ENCODE measurements at regions not wholly inside any gene's neighbourhood (a gene's known extent, or its start where the extent isn't known, plus 50 kb on each side); places are given as distances from the start of the nearest gene placed in this dataset.

DNA sequence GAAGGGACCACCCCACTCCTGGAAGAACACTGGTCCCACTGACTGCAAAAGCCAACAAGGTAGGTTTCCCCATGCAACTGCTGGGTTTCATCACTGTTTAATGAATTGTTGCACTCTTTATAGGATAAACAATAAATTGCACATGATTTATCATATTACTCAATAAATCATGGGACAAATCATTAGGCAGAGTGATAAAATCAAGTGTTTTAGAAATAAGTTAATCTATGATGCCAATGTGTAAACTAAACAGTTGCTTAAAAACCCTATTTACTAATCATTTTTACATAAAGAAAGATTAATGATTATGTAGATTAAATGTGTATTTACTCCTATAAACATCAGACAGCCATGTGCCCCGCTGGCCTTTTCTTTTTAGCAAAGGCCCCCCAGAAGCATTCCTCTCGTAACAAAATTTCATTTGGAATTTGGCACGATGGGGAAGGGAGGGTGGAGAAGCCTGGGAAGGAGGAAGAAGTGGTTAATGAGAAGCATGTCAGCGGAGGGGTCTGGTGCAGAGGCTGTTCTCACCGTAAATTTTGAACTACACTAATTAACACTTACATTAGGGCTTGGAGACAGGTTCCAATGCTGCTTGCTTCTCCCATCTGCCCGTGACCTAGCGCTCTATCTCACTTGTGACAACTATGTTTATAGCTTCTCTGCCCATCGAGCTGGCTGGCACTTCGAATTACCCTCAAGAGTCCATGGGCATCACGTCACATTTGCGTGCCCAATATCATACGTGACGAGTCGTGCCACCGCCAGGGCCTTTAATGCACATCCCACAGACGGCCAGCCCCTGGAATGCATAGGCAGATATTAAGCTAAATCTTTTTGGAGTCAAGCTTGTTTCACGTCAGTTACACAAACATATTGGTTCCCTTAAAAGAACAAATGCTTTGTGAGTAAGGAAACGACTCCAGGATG lies 357.7 kb upstream of the TSHZ3 start:
- DNase-seq (ENCODE audit: low spot score): no peak

DNA sequence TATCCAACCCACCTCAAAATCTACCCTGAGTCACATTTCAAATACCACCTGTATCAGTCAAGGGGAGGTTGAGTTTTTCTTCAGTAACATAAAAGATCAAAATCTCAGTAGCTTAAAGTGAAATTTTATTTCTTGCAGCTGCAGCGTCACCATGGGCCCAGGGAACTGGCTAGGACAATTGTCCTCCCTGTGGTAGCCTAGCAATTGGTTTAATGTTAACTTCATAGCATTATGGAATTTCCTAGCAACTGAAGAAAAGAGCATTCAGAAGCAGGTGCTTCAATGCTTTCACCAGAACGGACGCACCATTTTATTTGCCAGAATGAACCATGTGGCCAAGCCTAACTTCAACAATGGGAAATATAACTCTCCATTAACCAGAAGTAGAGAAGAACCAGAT lies 359.3 kb upstream of the TSHZ3 start:
- no peak for DNase-seq (ENCODE audit: low spot score)

GRCh38 chr19:31709476-31709875 lies 360.2 kb upstream of the TSHZ3 start:
- no peak for DNase-seq (ENCODE audit: low spot score)

DNA sequence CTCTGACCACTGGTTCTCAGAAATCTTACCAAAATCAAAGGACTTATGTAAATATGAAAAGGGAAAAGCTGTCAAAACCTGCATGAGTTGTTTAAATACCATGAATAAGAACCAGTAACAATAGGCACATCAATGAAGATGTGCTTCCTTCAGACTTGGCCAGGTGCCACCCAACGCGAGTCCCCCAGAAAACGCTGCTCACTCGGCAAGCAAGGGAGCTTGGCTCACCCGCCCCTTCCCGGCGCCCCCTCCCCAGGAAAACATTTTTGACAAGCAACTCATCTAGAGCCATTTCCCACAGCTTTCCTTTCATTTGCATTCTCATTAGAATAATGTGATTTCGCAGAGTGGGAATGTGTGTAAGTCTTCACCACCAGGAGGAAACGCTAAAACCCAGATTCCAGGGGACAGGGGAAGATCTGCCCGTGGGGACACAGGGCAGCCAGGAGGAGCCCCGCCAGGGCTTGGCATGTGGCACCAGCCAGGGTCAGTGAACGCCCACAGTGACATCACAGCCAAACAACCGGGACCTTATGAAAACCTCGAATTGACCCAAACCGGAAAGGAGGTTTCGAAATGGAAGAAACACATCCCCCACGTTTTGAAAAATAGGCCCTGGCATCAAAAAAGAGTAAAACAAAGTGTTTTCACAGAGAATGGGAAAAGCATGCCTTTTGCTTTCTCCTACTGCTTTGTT lies 366.2 kb upstream of the TSHZ3 start:
- DNase-seq (ENCODE audit: low spot score): no peak

DNA sequence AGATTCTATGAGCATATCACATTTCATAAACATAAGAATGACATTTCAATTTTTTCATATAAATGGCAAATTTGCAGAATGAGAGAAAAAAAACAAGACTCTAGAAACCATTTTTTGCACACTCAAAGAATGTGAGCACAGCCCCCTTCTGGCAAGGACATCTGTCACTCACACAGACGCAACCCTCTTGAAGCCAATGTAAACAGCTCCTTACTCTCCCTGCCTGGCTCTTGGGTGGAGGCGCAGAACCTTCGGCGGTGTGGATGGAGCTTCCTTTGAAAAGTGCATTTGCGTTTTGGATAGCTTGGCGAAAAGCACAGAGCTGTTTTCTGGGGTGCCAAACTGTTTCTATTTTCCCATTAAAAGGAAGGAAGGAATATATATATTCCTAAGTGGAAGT lies 367.6 kb upstream of the TSHZ3 start:
- DNase-seq (ENCODE audit: low spot score): no peak

- DNase-seq (ENCODE audit: low spot score): no peak
Observed at GRCh38 chr19:31717269-31717923, 368.2 kb upstream of the TSHZ3 start.

- DNase-seq (ENCODE audit: low spot score): no peak
Observed at GRCh38 chr19:31718032-31718431, 368.8 kb upstream of the TSHZ3 start.

GRCh38 chr19:31718898-31719297 lies 369.7 kb upstream of the TSHZ3 start:
- DNase-seq (ENCODE audit: low spot score): no peak

DNA sequence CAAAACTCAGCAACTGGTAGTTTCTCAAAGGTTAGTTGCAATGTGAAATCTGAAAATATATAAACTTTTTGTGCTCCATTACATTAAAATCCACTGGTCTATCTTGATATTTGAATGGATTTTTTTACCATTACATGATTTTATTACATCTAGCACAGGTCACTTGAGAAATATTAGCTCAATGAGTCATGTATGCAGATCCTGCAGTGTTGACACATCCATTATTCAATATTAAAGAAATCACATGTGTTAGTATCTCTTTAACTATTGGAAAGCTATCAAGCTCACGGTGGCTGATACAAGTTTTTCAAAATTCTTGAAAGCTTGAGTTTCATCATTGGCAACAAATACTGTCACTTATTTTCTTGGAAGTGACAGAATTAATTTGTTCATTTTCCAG lies 373.9 kb upstream of the TSHZ3 start:
- DNase-seq (ENCODE audit: low spot score): no peak

DNA sequence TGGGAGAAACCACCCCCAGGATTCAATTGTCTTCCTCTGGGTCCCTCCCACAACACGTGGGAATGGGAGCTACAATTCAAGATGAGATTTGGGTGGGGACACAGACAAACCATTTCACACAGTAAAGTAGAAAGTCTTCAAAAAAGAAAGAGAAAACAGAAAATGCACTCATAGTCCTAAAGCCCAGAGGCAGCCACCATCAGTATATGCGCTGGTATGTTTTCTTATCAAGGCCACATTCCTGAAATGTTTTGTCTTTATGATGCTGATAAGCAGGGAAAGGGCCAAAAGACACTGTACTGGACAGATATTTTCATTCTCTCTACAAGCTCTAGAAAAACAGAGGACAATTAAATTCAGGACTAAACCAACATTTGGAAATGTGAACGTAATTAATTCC lies 375.8 kb upstream of the TSHZ3 start:
- no peak for DNase-seq (ENCODE audit: low spot score)

GRCh38 chr19:31727536-31727935 lies 378.3 kb upstream of the TSHZ3 start:
- no peak for DNase-seq (ENCODE audit: low spot score)

- no peak for DNase-seq (ENCODE audit: low spot score)
Observed at GRCh38 chr19:31730270-31730669, 381.0 kb upstream of the TSHZ3 start.

GRCh38 chr19:31733591-31733990 lies 384.4 kb upstream of the TSHZ3 start:
- no peak for DNase-seq (ENCODE audit: low spot score)

- no peak for DNase-seq (ENCODE audit: low spot score)
Observed at GRCh38 chr19:31742249-31742648, 393.0 kb upstream of the TSHZ3 start.

DNA sequence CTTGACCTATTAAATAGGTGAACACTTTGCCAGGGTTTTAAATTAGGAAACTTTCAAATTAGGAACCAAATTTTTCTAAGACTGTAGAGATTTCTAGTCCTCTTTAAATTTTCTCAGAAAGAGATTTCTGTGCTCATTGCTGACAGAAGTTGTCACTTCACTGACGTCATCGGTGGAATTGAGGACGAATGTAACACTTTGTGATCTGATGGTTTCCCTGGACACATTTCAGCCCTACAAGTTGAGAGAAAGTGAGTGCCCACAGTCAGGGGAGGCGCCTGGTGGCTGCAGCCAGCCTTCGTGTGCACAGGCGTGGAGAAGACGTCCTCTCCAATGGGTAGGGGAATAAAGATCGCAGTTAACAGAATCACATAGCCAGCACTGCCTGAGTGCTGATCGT lies 396.5 kb upstream of the TSHZ3 start:
- no peak for DNase-seq (ENCODE audit: low spot score)

- DNase-seq (ENCODE audit: low spot score): no peak
Observed at GRCh38 chr19:31749231-31749630, 400.0 kb upstream of the TSHZ3 start.

DNA sequence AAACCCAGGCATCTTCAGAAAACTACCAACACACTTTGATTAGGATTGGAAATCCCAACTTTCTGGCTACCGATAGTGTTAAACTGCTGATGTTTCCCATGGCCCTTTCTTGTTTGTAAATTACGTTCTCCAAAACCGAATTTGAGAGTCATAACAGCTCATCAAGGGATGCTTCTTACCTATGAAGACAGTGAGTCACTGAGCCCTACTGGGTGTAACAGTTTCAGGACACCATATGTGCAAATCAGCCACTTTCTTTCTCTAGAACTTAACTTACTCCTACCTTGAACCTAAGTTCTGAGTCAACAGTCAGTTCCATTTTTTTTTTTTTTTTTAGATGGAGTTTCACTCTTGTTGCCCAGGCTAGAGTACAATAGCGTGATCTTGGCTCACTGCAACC lies 410.1 kb upstream of the TSHZ3 start:
- no peak for DNase-seq (ENCODE audit: low spot score)

DNA sequence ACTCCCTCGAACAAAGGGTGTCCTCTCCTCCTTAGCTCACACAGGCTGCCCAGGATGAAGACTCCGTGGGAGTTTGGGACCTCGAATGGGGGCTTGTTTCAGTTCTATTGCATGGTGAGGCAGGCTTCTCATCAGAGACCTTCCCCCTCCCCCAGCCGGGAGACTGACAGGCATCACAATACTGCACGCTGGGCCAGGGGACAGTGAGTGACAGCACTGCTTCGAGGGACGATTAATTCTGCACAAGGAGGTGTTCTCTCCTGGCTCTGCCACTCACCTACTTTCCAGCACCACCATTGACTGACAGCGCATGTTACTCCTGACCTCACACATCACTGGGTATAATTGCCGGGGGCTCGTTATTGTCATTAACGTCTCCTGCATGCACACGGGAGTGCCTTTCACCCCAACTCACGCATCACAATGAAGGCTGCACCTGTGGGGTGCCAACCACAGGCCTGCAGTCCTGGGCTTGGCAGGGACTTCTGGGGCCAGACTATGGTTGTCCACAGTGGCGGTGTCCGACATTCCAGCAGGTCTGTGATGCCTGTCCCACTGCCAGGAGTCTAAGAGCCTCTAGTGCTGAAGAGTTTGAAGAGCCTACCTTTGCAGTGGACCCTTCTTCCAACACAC lies 412.2 kb upstream of the TSHZ3 start:
- DNase-seq (ENCODE audit: low spot score): no peak

GRCh38 chr19:31770223-31770622 lies 421.0 kb upstream of the TSHZ3 start:
- no peak for DNase-seq (ENCODE audit: low spot score)

- DNase-seq (ENCODE audit: low spot score): no peak
Observed at GRCh38 chr19:31772915-31773314, 423.7 kb upstream of the TSHZ3 start.

DNA sequence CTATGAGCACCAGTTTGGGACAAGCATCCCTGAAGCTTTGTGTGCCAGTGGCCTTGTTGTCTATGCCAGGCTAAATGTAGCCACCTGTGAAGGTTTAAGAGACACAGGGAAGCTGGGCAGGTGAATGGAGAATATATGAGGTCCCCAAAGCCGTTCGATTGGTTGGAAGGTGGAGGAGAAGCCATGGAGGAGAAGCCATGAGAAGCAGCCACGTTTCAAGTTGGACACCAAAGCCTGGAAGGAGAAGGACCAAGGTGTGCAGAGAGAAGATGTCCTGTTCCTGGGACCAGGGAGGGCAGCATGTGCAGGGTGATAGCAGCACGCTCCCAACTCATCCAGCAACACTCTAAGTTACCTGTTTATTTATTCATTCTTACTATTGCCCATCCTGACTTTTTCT lies 432.3 kb upstream of the TSHZ3 start:
- no peak for DNase-seq (ENCODE audit: low spot score)

DNA sequence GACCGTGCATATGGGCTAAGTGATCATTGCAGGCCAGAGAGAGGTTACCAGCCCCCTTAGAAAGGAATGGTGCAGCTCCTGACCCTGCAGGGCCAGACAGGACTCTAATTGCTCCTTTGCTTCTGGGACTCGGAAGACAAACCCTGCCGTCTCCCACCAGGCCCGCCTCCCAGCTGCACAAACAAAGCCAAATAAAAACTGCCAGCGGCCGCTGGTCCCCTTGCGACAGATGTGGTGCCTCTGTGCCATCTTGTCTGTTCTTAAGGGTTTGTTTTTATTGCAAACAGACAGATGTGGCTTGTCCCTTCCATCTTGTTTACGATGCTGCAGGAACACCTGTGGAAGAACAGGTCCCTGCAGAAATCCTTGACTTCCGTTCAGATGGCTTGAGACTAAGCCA lies 434.4 kb upstream of the TSHZ3 start:
- no peak for DNase-seq (ENCODE audit: low spot score)
